BE2C (cell line): ENCODE measurements at regions not wholly inside any gene's neighbourhood (a gene's known extent, or its start where the extent isn't known, plus 50 kb on each side); places are given as distances from the start of the nearest gene placed in this dataset.

Experiments used
- DNase-seq: peaks from one replicate; pipeline ENCODE4 v3.0.0-alpha.2; 2020
- H3K27me3 ChIP-seq: fragments of 250-450 bp; sonication (Bioruptor Pico); 2 replicates; pipeline ENCODE4 v1.5.1; 2020; ENCODE audit warnings: mild to moderate bottlenecking
- H3K36me3 ChIP-seq: fragments of 250-450 bp; sonication (Bioruptor Pico); 2 replicates; pipeline ENCODE4 v1.5.1; 2020; ENCODE audit warnings: mild to moderate bottlenecking
- H3K4me1 ChIP-seq: fragments of 250-450 bp; sonication (Bioruptor Pico); 2 replicates; pipeline ENCODE4 v1.5.1; 2020
- H3K4me3 ChIP-seq: 2 replicates; pipeline ENCODE4 v1.5.1; 2011; ENCODE audit warnings: low read depth, low read length
- H3K9me3 ChIP-seq: fragments of 250-450 bp; sonication (Bioruptor Pico); 2 replicates; pipeline ENCODE4 v1.5.1; 2020
- TF ChIP-seq, protein P1 (sequence below): IDR thresholded peaks from 2 replicates; pipeline ENCODE4 v1.5.1; 2012; ENCODE audit warnings: mild to moderate bottlenecking, low read depth, low read length

DNA sequence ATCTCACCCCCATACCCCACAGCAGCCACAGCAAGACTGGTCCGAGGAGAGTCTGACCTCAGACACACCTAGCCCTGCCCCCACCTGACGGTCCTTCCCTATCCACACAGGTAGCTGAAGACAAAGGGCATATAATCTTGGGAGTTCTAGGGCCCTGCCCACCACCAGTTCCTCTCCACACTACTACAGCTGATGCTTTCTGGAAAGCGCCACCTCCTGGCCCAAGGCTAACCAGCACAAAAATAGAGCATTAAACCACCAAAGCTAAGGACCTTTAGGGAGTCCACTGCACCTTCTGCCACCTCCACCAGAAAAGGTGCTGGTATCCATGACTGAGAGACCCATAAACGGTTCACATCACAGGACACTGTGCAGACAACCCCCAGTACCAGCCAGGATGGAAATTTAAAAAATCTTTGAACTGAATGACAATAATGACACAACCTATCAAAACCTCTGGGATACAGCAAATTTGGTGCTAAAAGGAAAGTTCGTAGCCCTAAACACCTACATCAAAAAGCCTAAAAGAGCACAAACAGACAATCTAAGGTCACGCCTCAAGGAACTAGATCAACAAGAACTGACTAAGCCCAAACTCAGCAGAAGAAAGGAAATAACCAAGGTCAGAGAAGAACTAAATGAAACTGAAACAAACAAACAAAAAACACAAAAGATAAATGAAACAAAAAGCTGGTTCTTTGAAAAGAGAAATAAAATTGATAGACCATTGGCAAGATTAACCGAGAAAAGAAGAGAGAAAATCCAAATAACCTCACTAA lies 122.1 kb upstream of the TPRG1 start:
- Histone ChIP-seq H3K4me1 (no peaks in the 10 kb centered on the region), H3K36me3 (no peaks in the 10 kb centered on the region), H3K4me3 (no peak overlapping the region), H3K27me3 (no peaks in the 10 kb centered on the region), H3K9me3 (no peaks in the 10 kb centered on the region; the same call in 1 of the 2 replicates)
- TF ChIP-seq, protein P1, sequence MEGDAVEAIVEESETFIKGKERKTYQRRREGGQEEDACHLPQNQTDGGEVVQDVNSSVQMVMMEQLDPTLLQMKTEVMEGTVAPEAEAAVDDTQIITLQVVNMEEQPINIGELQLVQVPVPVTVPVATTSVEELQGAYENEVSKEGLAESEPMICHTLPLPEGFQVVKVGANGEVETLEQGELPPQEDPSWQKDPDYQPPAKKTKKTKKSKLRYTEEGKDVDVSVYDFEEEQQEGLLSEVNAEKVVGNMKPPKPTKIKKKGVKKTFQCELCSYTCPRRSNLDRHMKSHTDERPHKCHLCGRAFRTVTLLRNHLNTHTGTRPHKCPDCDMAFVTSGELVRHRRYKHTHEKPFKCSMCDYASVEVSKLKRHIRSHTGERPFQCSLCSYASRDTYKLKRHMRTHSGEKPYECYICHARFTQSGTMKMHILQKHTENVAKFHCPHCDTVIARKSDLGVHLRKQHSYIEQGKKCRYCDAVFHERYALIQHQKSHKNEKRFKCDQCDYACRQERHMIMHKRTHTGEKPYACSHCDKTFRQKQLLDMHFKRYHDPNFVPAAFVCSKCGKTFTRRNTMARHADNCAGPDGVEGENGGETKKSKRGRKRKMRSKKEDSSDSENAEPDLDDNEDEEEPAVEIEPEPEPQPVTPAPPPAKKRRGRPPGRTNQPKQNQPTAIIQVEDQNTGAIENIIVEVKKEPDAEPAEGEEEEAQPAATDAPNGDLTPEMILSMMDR, result no peak; the same call in 1 of the 2 replicates
- DNase-seq, result no peak

DNA sequence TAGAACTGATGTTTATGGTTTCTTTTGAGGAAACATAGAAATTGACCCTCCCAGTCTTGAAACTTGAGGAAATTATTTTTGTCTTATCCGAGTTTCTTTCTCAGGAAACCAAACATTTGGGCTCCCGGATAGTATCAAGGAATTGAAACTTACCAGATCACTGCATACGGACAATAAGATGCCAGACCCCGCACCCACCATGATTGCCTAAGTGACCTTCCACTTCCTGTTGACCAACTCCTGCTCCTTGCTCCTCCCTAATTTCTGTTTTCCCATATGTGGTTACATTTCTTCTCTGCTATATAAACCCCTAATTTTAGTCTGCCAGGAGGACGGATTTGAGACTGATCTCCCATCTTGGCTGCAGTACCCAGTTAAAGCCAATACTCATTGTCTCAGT lies 118.4 kb upstream of the TPRG1 start:
- no peak for DNase-seq
- no peaks in the 10 kb centered on the region for H3K4me1 ChIP-seq

DNA sequence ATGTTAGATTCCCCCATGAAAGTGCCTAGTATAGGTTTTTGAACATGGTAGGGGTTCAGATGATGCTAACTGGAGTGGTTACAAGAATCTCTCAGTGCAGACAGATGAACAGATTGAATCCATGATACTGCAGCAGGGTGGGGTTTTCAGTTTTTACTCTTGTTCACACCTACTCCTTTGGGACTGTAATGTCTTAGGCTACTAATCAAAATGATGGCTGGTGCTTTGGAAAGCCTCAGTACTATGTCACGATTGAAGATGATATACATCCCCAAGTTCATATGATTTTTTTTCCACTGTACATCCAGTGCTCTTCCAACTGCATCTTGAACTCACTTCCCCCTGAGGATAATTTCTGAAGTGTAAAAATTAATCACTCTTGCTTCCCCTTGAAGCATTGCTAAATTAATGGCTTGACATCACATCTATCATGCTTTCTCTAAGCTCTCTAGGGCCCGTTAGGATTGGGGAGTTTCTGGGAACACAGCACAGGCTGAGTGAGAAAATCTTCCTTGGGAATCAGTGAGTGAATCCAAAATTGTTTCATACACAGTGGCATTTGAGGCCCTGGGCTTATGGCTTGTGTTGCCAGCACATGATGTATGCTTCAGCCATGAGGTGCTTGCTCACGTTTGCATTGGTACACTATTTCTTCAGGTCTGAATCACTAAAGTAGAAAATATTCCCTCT lies 115.0 kb upstream of the TPRG1 start:
- H3K9me3 ChIP-seq, result no peaks in the 10 kb centered on the region; the same call in 1 of the 2 replicates
- H3K4me1 ChIP-seq, result no peaks in the 10 kb centered on the region
- H3K4me3 ChIP-seq, result no peak overlapping the region
- no peaks in the 10 kb centered on the region for H3K27me3 ChIP-seq
- TF ChIP-seq, protein P1, result no peak
- H3K36me3 ChIP-seq, result no peaks in the 10 kb centered on the region
- DNase-seq, result no peak

More for the DNA sequence above, 118.4 kb upstream of the TPRG1 start:
- Histone ChIP-seq H3K36me3 (no peaks in the 10 kb centered on the region), H3K4me3 (no peak overlapping the region), H3K27me3 (no peaks in the 10 kb centered on the region), H3K9me3 (no peaks in the 10 kb centered on the region; the same call in 1 of the 2 replicates)
- TF ChIP-seq, protein P1, result no peak

DNA sequence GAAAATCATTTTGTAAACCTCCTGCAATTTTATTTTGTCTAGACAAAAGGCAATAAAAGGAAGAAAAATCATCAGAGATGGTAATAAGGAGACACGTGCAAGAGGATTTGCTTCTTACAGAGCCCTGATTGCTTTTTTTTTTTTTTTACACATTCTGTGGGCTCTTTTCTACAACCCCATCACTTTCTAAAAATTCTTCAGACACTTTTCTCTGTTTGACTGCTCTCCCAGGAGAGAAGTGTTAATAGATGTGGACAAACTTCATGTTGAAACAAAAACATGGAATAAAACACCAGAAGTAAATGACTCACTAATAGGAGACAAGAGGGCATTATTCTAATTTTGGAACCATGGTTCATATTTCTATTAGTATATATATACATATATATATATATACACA lies 114.4 kb upstream of the TPRG1 start:
- Histone ChIP-seq H3K9me3 (no peaks in the 10 kb centered on the region; the same call in 1 of the 2 replicates), H3K36me3 (no peaks in the 10 kb centered on the region), H3K27me3 (no peaks in the 10 kb centered on the region), H3K4me1 (no peaks in the 10 kb centered on the region), H3K4me3 (no peak overlapping the region)
- no peak for DNase-seq
- TF ChIP-seq, protein P1, result no peak

DNA sequence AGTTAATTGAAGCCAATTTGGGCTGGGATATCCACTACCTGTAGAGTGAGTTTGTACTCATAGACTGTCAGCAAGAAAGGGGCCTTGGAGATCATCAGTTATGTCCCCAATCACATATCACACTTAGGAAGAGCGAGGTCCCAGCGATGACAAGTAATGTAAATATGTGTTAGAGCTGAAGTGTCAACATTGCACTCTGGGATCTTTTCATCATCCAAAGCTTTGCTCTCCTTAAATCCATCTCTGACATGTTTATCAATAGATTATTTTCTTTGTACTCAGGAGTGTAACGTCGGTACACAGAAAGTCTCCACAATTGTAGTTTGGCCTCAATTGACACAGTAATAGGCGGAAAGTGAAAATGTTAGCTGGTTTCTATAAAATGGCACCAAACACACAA lies 113.7 kb upstream of the TPRG1 start:
- no peaks in the 10 kb centered on the region; the same call in 1 of the 2 replicates for H3K9me3 ChIP-seq
- no peak for DNase-seq

More for the DNA sequence above, 113.7 kb upstream of the TPRG1 start:
- TF ChIP-seq, protein P1, result no peak
- no peaks in the 10 kb centered on the region for H3K27me3 ChIP-seq
- no peak overlapping the region for H3K4me3 ChIP-seq
- H3K36me3 ChIP-seq, result no peaks in the 10 kb centered on the region
- no peaks in the 10 kb centered on the region for H3K4me1 ChIP-seq
